ENCODE measurements at regions not wholly inside any gene's neighbourhood (a gene's known extent, or its start where the extent isn't known, plus 50 kb on each side); places are given as distances from the start of the nearest gene placed in this dataset.

- Histone ChIP-seq H2AK5ac (ENCODE audit: low read depth, low read length) (no peak overlapping the region), H3K79me1 (ENCODE audit: low read depth, low read length) (no peaks in the 10 kb centered on the region), H2BK20ac (ENCODE audit: low read length) (no peak overlapping the region), H3K27ac (ENCODE audit: low read depth, low read length) (no peak overlapping the region), H3K18ac (ENCODE audit: extremely low read depth, low read length) (no peak overlapping the region), H3K9ac (replicated peaks in 1 of 4; ENCODE audit: extremely low read depth in 1 of 4, low read depth in 3 of 4, low read length in 3 of 4) (no peak overlapping the region), H4K91ac (replicated peaks; ENCODE audit: insufficient read length, low read length) (no peak overlapping the region), H3K9me3 (ENCODE audit: insufficient read depth in 2 of 2, low read depth in 1 of 2, low read length in 1 of 2) (no peaks in the 10 kb centered on the region), H2AFZ (ENCODE audit: low read length) (no peak overlapping the region), H2BK5ac (ENCODE audit: low read depth, low read length) (no peak overlapping the region), H2BK12ac (ENCODE audit: low read depth, low read length) (no peak overlapping the region), H4K8ac (ENCODE audit: extremely low read depth, insufficient read depth, low read length) (no peak overlapping the region), H3K56ac (replicated peaks; ENCODE audit: insufficient read length, low read depth, low read length) (no peak overlapping the region), H3K23ac (ENCODE audit: insufficient read length) (no peak overlapping the region), H3K79me2 (ENCODE audit: control insufficient read depth in 1 of 2, insufficient read depth in 2 of 2, low read length in 2 of 2) (no peaks in the 10 kb centered on the region), H3K27me3 (replicated peaks in 1 of 4; ENCODE audit: control insufficient read depth in 3 of 4, extremely low read depth in 1 of 4, insufficient read depth in 3 of 4, low read length in 3 of 4) (peaks cover 0 to 2% (median 0%) of the 10 kb centered on the region in 4 experiments; a peak in 1 of 7 replicates), H2BK15ac (ENCODE audit: low read length) (no peak overlapping the region), H3K4ac (replicated peaks; ENCODE audit: insufficient read length, low read depth, low read length) (no peak overlapping the region), H4K20me1 (replicated peaks in 1 of 2; ENCODE audit: control insufficient read depth in 1 of 2, insufficient read depth in 2 of 2, low read length in 2 of 2) (no peaks in the 10 kb centered on the region), H3K36me3 (ENCODE audit: control insufficient read depth in 2 of 4, insufficient read depth in 4 of 4, low read length in 3 of 4) (no peaks in the 10 kb centered on the region), H3K4me3 (ENCODE audit: extremely low read depth in 1 of 4, insufficient read depth in 2 of 4, low read depth in 3 of 4, low read length in 4 of 4) (no peak overlapping the region), H3K4me2 (ENCODE audit: insufficient read depth in 1 of 2, low read depth in 2 of 2, low read length in 2 of 2) (no peak overlapping the region), H3K23me2 (ENCODE audit: low read depth, low read length) (no peaks in the 10 kb centered on the region), H3K4me1 (replicated peaks in 1 of 4; ENCODE audit: control insufficient read depth in 3 of 4, insufficient read depth in 4 of 4, low read length in 3 of 4) (no peaks in the 10 kb centered on the region), H4K5ac (ENCODE audit: insufficient read length, low read depth, low read length) (no peak overlapping the region), H2BK120ac (replicated peaks; ENCODE audit: low read depth, low read length) (no peak overlapping the region), H3K14ac (ENCODE audit: insufficient read length) (no peak overlapping the region)
- DNase-seq (ENCODE audit: low read depth in 1 of 2, low spot score in 2 of 2) (no peak), FAIRE-seq (no peak)
- TF ChIP-seq SIN3A (conservative IDR thresholded peaks at IDR 0.05 in 1 of 2, IDR thresholded peaks at IDR 0.05 in 1 of 2; ENCODE audit: low read depth in 1 of 2, low read length in 2 of 2) (no peak), CREB1 (IDR thresholded peaks at IDR 0.05) (no peak), RFX5 (IDR thresholded peaks at IDR 0.05; ENCODE audit: borderline replicate concordance, low read depth, low read length) (no peak)
- ChIA-PET CTCF (ENCODE audit: partially characterized antibody) (interaction anchor here (1.0 kb wide), 1 partner anchor 15 kb away, joined by 3 read pairs; no protein-coding TSS in a partner anchor), POLR2A (ENCODE audit: partially characterized antibody) (no interaction called here)
- 86% methylated on average over 1 of the region's 1 CpG; no CpG with 5 or more reads in 1 of the 2 experiments for WGBS, 2 experiments (ENCODE audit: extremely low coverage in 1 of 2, insufficient coverage in 1 of 2, insufficient read length in 1 of 2, insufficient replicate concordance in 2 of 2, low coverage in 1 of 2, low lambda C conversion rate in 2 of 2, missing lambda C conversion rate in 1 of 2)
These were observed 830.1 kb downstream of the TUSC7 start for GRCh38 chr3:117539729-117540128.
